Ovary (tissue), 7 donors: ENCODE measurements at regions not wholly inside any gene's neighbourhood (a gene's known extent, or its start where the extent isn't known, plus 50 kb on each side); places are given as distances from the start of the nearest gene placed in this dataset.

Experiments used
- DNase-seq, 5 donors: peaks; one replicate each; pipeline ENCODE4 v3.0.0-alpha.2; 2019 to 2020
- H3K27ac ChIP-seq, 2 donors: fragments of 200-600 bp; one replicate each; pipeline versions ENCODE4 v1.5.1 to v1.8.0; 2019 to 2022
- H3K27me3 ChIP-seq: fragments of 200-600 bp; one replicate; pipeline ENCODE4 v1.8.0; 2022
- H3K36me3 ChIP-seq: fragments of 200-600 bp; sonication (generic); one replicate; pipeline ENCODE4 v1.5.1; 2019
- H3K4me1 ChIP-seq: one replicate; pipeline ENCODE4 v1.8.1; 2013; ENCODE audit warnings: mild to moderate bottlenecking, moderate library complexity; ENCODE audit not compliant: insufficient read depth
- H3K4me3 ChIP-seq: fragments of 200-600 bp; sonication (generic); one replicate; pipeline ENCODE4 v1.5.1; 2017
- H3K9me3 ChIP-seq, 2 donors: fragments of 200-600 bp in 1 of 2; sonication (generic) in 1 of 2; one replicate each; pipeline versions ENCODE4 v1.5.1 to v1.8.1; 2013 to 2019; ENCODE audit warnings: mild to moderate bottlenecking in 1 of 2, moderate library complexity in 1 of 2
- EP300 ChIP-seq: sonication (generic); formaldehyde crosslinking; IDR thresholded peaks from one replicate; pipeline ENCODE4 v1.6.1; 2017; ENCODE audit warnings: antibody characterized with exemption
- POLR2A ChIP-seq: fragments of 450-650 bp; IDR thresholded peaks from one replicate; pipeline ENCODE4 v1.6.1; 2017; ENCODE audit warnings: antibody characterized with exemption, mild to moderate bottlenecking, moderate library complexity
- WGBS, 3 donors: extraction: QIAGEN DNeasy Blood & Tissue Kit in 1 of 3; methylation state at CpG; one replicate each; pipeline versions ENCODE4 v1.1.5 to v1.1.7; 2013 to 2017; 5-methylcytosine and 5-hydroxymethylcytosine counted together
- intact Hi-C, 4 donors: fragments of 100-400 bp; cut with DNase I; formaldehyde crosslinking; loops; one replicate each; pipeline versions ENCODE4 v1.11.0 to v1.15.1; 2022 to 2023
- TF ChIP-seq, protein P1 (sequence below), 3 donors: fragments of 450-650 bp in 2 of 3; fragments of 200-600 bp in 1 of 3; IDR thresholded peaks; one replicate each; pipeline versions ENCODE4 v1.5.1 to v1.8.0; 2016 to 2022; ENCODE audit warnings: antibody characterized with exemption in 3 of 3, mild to moderate bottlenecking in 1 of 3
- donor health status: DM: no; HTN: no; CAD: no; lungs with moderate emphysema.
- donor health status: DM: no; HTN: no; CAD: no.
- donor health status: Bipolar disorder and iron deficiency.
- donor health status: DM: no; HTN: no; CAD: no.
- donor health status: DM: yes; HTN: yes; CAD: no.

GRCh38 chr10:20962165-20962564 lies 65.1 kb upstream of the NEBL start:
- Histone ChIP-seq H3K4me3 (no peak overlapping the region), H3K27me3 (no peaks in the 10 kb centered on the region), H3K9me3 (no peaks in the 10 kb centered on the region), H3K4me1 (no peaks in the 10 kb centered on the region), H3K36me3 (no peaks in the 10 kb centered on the region), H3K27ac (no peak overlapping the region)
- TF ChIP-seq, protein P1, sequence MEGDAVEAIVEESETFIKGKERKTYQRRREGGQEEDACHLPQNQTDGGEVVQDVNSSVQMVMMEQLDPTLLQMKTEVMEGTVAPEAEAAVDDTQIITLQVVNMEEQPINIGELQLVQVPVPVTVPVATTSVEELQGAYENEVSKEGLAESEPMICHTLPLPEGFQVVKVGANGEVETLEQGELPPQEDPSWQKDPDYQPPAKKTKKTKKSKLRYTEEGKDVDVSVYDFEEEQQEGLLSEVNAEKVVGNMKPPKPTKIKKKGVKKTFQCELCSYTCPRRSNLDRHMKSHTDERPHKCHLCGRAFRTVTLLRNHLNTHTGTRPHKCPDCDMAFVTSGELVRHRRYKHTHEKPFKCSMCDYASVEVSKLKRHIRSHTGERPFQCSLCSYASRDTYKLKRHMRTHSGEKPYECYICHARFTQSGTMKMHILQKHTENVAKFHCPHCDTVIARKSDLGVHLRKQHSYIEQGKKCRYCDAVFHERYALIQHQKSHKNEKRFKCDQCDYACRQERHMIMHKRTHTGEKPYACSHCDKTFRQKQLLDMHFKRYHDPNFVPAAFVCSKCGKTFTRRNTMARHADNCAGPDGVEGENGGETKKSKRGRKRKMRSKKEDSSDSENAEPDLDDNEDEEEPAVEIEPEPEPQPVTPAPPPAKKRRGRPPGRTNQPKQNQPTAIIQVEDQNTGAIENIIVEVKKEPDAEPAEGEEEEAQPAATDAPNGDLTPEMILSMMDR (IDR thresholded peaks at IDR 0.05): no peak
- TF ChIP-seq EP300 (no peak), POLR2A (no peak)
- WGBS, 3 donors: 85 to 89% (median 88%) methylated on average over 3 of the region's 3 CpGs
- intact Hi-C loops: no loop called here
- no peak for DNase-seq

DNA sequence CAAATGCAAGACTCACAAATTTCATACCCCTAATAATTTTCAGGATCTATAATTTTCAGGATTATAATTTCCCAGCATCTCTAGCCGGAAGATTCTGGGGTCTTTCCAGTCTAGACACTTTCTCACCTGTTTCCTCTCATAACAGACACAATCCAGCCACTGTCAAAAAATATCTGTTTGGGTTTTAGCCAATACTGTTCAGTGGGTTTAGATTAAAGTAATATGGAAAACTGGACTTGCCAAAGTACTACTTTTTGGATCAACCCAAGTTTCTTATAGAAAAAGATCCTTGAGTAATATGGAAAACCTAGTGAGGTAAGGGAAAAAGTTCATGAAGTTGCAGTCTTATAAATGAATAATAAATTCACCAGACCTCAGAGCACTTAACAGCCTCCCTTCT lies 62.1 kb upstream of the NEBL start:
- intact Hi-C loops: no loop called here
- no peaks in the 10 kb centered on the region for H3K27me3 ChIP-seq
- H3K27ac ChIP-seq: no peak overlapping the region
- no peak for TF ChIP-seq EP300
- TF ChIP-seq, protein P1 (IDR thresholded peaks at IDR 0.05): no peak
- no peak for TF ChIP-seq POLR2A
- no peak overlapping the region for H3K4me3 ChIP-seq
- DNase-seq: no peak
- H3K36me3 ChIP-seq: no peaks in the 10 kb centered on the region
- H3K4me1 ChIP-seq: no peaks in the 10 kb centered on the region
- no peaks in the 10 kb centered on the region for H3K9me3 ChIP-seq
- 92 to 94% (median 93%) methylated on average over 1 of the region's 1 CpG for WGBS, 3 donors

GRCh38 chr10:20958764-20959163 lies 61.7 kb upstream of the NEBL start:
- WGBS, 3 donors: 90 to 93% (median 93%) methylated on average over 3 of the region's 3 CpGs
- TF ChIP-seq, protein P1 (IDR thresholded peaks at IDR 0.05): no peak
- TF ChIP-seq POLR2A: no peak
- no peak for TF ChIP-seq EP300
- Histone ChIP-seq H3K4me1 (no peaks in the 10 kb centered on the region), H3K27me3 (no peaks in the 10 kb centered on the region), H3K9me3 (no peaks in the 10 kb centered on the region), H3K36me3 (no peaks in the 10 kb centered on the region), H3K4me3 (no peak overlapping the region), H3K27ac (no peak overlapping the region)
- no peak for DNase-seq
- intact Hi-C loops: no loop called here

- TF ChIP-seq EP300 (no peak), POLR2A (no peak)
- TF ChIP-seq, protein P1 (IDR thresholded peaks at IDR 0.05): no peak
- H3K27me3 ChIP-seq: no peaks in the 10 kb centered on the region
- no peaks in the 10 kb centered on the region for H3K36me3 ChIP-seq
- WGBS, 3 donors: 79 to 83% (median 82%) methylated on average over 4 of the region's 4 CpGs
- no peaks in the 10 kb centered on the region for H3K9me3 ChIP-seq
- no peaks in the 10 kb centered on the region for H3K4me1 ChIP-seq
- intact Hi-C loops: no loop called here
- DNase-seq: no peak
- no peak overlapping the region for H3K27ac ChIP-seq
- H3K4me3 ChIP-seq: no peak overlapping the region
Measured at GRCh38 chr10:20958225-20958624, 61.1 kb upstream of the NEBL start.

DNA sequence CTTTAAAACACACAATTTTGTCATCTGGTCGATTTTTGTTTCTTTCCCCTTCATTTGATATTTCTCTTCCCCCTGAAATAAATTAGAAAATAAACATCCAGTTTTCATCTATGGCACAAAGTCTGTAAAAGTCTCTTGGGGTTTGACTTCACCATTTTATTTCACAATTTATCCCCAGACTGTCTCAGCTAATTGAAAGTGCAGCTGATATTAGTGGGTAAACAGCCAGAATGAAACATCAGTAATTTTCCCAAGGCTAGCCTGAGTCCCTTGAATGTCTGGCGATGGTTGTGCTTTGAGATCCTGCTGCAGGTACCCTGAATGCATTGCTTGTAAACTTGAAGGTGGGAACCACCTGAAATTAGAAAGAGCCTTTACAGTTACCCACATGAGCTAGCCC lies 60.6 kb upstream of the NEBL start:
- no peaks in the 10 kb centered on the region for H3K36me3 ChIP-seq
- no peak for TF ChIP-seq EP300
- TF ChIP-seq POLR2A: no peak
- TF ChIP-seq, protein P1 (IDR thresholded peaks at IDR 0.05): no peak
- no peak for DNase-seq
- H3K27me3 ChIP-seq: no peaks in the 10 kb centered on the region
- no peaks in the 10 kb centered on the region for H3K4me1 ChIP-seq
- H3K9me3 ChIP-seq: no peaks in the 10 kb centered on the region
- WGBS, 3 donors: 58 to 82% (median 61%) methylated on average over 2 of the region's 2 CpGs
- H3K4me3 ChIP-seq: no peak overlapping the region
- H3K27ac ChIP-seq: no peak overlapping the region
- intact Hi-C loops: no loop called here
